ENCODE measurements at regions not wholly inside any gene's neighbourhood (a gene's known extent, or its start where the extent isn't known, plus 50 kb on each side); places are given as distances from the start of the nearest gene placed in this dataset.

GRCh38 chrX:97867266-97867665 is 983.6 kb downstream of the RPA4 start:
- TF ChIP-seq CTCF (IDR thresholded peaks at IDR 0.05), result no peak
- no peak for TF ChIP-seq POLR2A (IDR thresholded peaks at IDR 0.05)
